Testis (tissue), 2 donors: ENCODE measurements at regions not wholly inside any gene's neighbourhood (a gene's known extent, or its start where the extent isn't known, plus 50 kb on each side); places are given as distances from the start of the nearest gene placed in this dataset.

ENCODE experiments used
- POLR2A ChIP-seq: fragments of 450-650 bp; IDR thresholded peaks from one replicate; pipeline ENCODE4 v1.6.1; 2017; ENCODE audit warnings: antibody characterized with exemption, mild to moderate bottlenecking, moderate library complexity
- TF ChIP-seq, protein P1 (sequence below), 3 experiments: fragments of 450-650 bp in 2 of 3; fragments of 200-600 bp in 1 of 3; sonication (generic) in 1 of 3; IDR thresholded peaks; one replicate each; pipeline ENCODE4 v1.5.1; 2016 to 2019; ENCODE audit warnings: antibody characterized with exemption in 3 of 3, mild to moderate bottlenecking in 2 of 3, moderate library complexity in 1 of 3

- TF ChIP-seq, protein P1, sequence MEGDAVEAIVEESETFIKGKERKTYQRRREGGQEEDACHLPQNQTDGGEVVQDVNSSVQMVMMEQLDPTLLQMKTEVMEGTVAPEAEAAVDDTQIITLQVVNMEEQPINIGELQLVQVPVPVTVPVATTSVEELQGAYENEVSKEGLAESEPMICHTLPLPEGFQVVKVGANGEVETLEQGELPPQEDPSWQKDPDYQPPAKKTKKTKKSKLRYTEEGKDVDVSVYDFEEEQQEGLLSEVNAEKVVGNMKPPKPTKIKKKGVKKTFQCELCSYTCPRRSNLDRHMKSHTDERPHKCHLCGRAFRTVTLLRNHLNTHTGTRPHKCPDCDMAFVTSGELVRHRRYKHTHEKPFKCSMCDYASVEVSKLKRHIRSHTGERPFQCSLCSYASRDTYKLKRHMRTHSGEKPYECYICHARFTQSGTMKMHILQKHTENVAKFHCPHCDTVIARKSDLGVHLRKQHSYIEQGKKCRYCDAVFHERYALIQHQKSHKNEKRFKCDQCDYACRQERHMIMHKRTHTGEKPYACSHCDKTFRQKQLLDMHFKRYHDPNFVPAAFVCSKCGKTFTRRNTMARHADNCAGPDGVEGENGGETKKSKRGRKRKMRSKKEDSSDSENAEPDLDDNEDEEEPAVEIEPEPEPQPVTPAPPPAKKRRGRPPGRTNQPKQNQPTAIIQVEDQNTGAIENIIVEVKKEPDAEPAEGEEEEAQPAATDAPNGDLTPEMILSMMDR (IDR thresholded peaks at IDR 0.05): no peak
- TF ChIP-seq POLR2A: no peak
Observed at GRCh38 chr4:107276052-107276451, 239.9 kb upstream of the DKK2 start.
